Hepatic stellate cell (primary cell): ENCODE measurements at regions not wholly inside any gene's neighbourhood (a gene's known extent, or its start where the extent isn't known, plus 50 kb on each side); places are given as distances from the start of the nearest gene placed in this dataset.
A peak's percentile ranks its signal among the peaks of the same experiment; 100 is the strongest.

Source experiments
- DNase-seq: peaks from one replicate; pipeline ENCODE4 v3.0.0; 2011; ENCODE audit warnings: low spot score

DNA sequence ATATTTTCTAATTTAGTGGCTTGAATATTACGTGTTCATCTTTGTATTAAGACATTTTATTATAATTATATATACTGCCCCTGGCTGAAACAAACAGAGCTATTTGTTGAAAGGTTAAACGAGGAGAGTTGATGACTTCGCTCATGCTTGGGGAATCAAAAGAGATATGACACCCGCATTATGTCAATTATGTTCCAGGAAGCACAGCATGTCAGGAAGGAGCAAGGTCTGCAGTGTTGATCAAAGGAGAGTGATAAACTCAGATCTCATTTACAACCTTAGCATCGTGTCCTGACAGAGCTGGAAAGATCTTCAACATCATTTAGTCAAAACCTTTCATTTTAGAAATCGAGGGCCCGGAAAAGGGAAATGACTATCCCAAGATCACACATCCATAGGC, 510.1 kb downstream of the TDRD15 start:
- no peak for DNase-seq

DNA sequence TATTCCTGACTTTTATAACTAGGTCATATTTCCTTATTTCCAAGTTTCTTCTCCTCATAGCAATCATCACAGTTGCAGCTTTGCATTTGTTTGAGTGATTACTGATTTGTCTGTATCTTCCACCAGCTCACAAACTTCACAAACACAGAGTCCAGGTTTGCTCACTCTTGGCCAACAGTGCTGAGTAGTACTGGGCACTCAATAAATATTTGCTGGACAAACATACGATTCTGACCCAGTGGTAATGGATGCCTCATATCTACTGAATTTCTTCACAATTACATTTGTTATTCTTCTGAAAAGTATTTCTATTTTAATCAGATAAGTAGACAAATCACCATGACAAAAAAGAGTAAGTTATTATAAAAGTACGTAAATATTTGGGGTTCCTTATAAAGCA, 516.3 kb downstream of the TDRD15 start:
- DNase-seq = no peak

DNA sequence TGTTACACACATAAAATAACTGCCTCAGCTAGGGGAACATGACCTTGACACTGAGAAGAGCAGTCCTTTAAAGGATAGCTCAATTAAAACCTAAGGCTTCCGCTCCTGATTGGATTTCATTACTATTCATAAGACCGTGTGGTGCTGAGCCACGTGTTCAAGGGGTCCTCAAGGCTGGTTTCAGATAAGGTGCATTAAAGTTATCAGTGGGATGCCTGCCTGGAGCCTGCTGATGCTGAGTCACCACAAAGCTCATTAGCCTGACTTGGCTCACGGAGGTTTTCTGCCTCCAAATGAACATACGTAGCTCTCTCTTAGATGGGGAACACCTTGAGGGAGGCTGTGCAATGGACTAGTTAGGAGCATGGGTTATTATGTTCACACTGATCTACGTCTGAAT, 518.9 kb downstream of the TDRD15 start:
- DNase-seq = no peak

DNA sequence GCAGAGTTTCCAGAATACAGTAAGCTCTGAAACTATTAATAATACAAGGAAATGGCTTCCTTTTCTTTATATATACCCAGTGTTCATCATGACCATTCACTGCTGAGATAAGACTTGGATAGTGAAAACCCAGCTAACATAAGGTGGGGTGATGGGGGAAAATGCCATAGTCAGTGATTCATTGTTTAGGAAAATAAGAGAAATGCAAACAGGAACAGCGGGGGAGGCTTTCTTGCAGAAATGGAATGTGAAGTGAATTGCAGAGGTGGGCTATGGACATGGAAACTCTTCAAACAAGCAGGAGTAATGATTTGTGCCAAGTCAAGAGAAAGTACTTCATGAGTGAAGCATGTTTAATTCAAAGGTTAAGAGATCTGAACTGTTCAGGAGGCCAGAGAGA, 519.4 kb downstream of the TDRD15 start:
- no peak for DNase-seq

DNA sequence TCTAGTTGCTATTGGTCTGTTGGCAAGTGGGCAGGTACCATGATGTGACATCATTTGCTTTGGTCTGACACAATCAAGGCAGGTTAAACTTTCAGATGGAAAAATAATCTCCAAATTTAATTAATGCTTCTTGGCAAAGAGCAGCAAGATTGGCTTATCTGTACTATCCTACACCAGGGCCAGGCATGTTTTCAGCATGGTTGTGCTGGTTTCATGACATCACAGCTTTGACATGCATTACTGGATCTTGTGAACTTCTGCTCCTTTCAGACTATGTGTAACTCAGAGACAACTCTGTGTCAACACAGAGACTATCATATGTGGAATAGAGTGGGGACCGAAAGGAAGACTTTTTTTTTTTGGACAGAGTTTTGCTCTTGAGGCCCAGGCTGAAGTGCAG, 520.5 kb downstream of the TDRD15 start:
- DNase-seq = no peak

DNA sequence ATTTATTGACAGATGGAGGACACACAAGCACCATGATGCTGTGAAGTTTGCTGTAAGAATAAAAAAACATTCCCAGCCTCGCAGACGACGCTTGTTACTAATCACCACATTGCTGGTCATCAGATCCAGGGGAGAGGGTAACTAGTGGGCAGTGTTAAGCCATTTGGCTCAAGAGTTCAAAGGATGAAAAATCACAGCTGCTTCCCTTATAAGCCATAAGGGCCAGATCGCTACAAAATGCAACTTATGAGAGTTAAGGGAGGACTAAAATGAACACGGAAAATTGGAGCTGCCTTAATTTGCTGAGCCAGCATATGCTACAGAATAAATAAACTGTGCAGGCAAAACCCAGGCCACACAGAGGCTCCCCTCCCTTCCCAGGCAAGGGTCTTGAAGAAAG, 522.6 kb downstream of the TDRD15 start:
- DNase-seq = no peak

DNA sequence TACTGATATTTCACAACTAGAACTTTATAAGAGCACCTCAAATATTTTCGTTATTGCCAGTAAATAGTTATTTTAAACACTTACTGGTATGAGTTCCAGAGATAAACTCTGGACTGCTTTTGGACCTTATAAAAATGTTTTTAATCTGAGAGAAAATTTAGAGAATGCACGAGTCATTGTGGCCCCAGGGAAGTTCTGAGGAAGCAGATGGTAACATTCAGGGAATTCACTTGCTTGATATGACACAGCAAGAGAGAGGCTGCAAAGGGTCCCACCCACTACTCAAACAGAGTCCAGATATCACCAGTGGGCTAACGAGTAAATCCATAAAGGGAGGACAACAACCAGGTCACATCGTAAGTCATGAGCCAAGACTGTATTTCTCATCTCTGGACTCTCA, 526.8 kb downstream of the TDRD15 start:
- peak; percentile 16 for DNase-seq

DNA sequence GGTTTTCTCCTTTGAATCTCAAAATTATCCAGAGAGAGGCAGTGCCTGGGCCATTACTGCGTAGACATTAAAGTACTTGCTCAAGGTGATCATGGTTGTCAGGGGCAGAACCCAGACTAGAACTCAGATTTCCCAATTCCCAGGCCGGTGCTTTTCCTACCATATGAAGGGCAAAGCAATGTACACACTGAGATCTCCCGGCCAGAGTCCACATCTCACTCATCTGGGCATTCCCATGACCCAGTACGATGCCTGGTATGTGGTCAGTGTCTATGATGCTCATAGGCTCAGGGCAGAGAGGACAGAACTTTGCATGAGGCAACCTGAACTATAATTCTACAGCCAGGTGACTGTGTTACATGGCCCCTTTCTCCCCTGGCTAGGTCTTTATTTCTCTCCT, 531.4 kb downstream of the TDRD15 start:
- no peak for DNase-seq

DNA sequence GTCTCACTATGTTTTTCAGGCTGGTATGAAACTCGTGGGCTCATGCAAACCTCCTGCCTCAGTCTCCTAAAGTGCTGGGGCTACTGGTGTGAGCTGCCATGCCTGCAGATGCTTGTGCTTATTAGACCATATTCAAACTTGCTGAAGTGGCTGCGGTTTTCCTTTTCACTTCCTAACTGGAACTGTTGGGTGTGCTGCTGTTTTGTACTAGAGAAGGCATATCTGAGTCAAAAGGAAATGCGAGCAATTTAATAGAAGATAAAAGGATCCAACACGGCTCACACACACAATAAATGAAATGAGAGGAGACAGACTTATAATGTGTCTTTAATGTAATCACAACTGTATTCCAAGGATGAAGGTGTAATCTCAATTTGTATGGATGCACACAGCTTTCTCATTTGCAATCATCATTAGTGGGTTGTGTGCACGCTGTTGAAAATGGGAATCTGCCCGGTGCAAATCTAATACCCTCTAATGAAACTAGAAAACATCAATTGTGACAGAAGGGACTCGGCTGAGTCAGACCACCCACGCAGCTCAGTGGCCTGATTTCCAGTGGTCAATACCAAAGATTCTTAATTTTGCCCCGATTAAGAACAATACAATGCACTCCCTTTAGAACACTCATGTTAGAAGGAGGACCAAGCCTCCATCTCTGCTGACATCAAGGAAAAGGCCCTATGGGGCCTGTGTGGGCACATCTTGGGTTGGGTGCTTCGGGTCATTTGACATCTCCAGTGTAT, 532.7 kb downstream of the TDRD15 start:
- DNase-seq = no peak

DNA sequence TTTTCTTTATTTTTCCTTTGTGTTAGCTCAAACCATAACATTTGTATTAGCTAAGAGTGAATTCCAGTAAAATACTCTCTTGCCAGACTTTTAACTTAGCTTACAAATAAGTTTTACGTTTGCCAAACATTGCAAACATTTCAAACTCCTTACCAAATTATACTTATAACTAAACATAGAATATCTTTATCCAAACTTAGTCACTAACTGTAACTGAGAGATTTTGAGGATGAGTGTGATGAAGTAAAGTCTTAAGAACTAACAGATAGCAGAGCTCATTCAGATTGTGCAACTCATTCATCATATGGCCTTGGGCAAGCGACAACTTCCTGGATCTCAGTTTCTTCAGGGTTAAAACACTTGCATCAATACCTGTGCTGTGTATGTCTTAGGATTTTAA, 533.7 kb downstream of the TDRD15 start:
- DNase-seq = no peak

DNA sequence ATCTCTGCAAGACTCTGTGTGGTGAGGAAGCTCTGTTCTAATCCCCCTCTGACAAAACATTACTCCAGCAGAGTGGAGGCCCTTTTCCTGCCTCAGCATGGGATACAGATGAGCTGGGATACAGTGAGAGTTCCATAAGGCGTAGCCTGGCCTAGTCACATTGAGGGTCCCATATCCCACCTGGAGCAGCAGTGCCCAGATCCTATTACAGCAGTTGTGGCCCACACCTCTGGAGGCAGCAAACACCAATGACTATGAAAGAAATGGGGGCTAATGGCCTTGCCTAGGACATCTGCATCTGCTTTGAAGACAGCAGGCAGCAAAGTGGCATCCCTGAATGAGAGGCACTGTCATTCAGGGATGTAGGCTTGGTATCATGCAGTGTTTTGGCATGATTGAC, 534.5 kb downstream of the TDRD15 start:
- no peak for DNase-seq

DNA sequence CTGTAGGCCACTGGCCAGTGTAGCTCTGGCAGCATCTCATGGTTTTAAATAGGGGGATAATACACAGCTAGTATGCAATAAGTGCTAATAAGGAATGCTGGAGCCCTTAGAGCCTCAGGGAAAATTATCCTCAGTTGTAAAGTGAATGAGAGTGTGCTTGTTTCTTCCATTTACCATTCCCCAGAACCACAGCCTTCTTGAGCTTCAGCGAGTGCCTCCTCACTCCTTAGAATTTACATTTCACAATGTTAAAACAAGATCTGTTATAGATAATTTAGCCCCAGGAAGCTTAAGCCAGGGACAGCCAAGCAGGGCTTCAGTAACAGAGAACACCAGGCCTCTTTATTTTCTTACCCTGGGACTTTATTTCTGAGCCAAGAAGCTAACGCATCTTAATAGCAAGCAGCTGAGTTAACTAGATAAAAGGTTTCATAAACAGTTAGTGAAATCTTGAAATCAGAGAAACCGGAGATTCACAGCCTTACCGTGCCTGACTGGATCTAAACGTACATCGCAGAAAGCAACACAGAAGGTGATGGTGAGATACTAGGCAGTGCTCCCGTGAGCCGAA, 535.2 kb downstream of the TDRD15 start:
- DNase-seq = no peak

DNA sequence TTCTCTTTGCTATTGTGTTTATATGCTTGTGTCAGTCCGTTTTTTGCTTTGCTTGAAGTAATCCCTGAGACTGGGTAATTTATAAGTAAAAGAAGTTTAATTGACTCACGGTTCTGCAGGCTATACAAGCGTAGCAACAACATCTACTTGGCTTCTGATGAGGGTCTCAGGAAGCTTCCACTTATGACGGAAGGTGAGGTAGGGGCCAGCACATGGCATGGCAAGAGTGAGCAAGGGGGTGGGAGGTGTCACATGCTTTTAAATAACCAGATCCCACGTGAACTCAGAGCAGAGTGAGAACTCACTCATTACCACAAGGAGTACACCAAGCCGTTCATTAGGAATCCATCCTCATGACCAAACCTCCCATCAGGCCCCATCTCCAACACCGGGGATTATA, 540.3 kb downstream of the TDRD15 start:
- no peak for DNase-seq

DNA sequence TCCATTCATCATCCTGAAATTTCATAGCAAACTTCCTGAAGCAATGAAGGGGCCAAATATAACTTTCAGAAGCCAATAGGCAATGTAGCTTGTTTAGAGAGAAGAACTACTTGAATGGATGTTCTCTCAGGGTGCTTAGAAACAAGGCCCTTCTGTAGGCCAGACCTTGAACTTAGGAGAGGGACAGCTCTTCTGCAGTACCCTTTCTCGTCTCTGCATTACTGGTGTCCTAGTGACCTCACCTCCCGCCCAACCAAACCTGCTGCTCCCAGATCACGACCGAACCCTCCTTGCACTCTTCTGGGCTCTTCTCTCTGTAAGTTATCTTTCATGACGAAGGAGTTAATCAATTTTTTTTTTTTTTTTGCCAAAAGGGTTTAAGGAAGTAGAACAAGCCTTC, 543.9 kb downstream of the TDRD15 start:
- DNase-seq = no peak

DNA sequence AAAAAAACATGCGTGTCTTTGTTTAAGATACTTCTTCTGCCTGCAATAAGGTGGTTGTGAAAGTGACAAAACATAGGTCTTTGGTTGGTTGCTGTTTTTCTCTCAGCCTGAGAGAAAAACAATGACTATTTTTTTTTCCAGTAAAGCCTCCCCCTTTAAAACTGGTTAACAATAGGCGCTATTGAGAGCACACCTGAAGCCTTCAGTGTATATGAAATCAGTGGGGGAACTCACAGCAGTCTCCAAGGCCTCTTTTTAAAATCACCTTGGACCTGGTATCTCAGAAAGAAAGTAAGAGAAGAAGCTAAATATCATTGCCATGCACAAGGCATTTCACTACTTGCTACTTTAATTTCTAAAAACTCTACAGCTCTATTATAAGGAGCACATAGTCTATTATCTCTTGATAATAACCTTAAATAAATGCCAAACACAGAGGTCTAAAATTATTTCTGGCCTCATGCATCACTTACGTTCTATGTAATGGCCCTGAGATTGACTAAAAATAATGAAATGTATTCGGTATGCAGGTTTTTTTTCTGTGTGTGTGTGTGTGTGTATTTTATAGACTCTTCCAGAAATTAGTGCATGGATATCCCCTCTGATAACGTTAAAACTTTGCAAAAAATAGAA, 544.4 kb downstream of the TDRD15 start:
- DNase-seq = no peak

DNA sequence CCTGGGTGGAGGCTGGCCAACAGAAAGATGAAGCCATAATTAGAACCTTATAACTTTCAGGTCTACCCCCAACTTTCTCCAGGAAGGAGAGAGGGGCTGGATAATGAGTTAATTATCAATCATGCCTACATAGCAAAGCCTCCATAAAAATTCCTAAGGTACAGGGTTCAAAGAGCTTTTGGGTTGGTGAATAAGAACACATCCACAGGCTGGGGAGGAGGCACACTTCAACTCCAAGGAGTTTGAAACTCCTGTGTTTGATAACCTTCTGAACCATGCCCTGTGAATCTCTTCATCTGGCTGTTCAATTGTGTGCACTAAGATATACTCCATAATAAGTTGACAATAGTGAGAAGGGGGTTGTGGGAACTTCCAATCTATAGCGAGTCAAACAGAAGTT, 552.3 kb downstream of the TDRD15 start:
- DNase-seq = no peak

DNA sequence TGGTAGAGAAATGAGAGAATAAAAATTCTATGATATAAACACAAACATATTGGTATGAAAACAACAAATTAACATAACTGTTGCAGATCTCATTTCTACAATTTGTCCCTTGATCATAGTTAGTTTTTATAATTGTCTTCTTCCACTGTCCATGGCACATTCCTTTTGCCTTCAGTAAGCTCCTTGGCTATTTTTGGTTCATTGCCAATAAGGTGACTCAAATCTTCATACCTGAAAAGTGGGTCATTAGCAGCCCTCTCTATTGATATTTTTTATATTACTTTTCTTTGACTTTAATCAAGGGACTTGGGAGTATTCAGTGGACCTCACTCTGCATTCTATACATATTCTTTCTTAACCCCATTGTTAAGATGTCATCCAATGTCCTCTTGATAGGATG, 552.9 kb downstream of the TDRD15 start:
- DNase-seq = no peak

DNA sequence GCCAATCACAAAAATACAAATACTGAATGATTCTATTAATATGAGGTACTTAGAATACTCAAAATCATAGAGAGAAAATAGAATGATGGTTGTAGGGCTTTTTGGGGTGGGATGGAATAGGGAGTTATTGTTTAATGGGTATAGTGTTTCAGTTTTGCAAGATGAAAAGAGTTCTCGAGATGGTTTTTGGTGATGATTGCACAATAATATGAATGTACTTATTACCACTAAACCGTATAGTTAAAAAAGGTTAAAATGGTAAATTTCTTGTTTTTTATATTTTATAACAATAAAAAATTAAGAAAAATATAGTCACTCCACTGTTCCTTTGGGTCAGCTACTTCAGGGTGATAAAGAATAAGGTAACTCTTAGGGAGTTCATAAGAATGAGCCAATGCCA, 560.1 kb downstream of the TDRD15 start:
- DNase-seq = no peak

DNA sequence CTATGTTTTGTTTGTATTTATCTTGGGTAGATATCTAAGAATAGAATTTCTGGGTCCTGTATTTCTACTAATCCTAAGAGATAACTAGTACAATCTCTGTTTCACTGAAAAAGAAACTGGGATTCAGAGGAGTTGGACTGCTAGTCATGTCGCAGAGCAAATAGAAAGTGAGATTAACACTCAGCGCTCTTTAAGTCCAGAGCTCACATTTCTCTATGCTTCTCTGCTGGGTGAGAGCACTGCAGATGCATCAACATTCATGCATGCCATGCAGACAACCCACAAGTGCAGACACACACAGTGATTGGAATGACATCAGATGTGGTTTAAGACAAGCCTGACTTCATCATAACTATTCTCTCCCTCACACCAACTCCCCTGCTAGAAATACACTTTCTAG, 563.8 kb downstream of the TDRD15 start:
- no peak for DNase-seq

DNA sequence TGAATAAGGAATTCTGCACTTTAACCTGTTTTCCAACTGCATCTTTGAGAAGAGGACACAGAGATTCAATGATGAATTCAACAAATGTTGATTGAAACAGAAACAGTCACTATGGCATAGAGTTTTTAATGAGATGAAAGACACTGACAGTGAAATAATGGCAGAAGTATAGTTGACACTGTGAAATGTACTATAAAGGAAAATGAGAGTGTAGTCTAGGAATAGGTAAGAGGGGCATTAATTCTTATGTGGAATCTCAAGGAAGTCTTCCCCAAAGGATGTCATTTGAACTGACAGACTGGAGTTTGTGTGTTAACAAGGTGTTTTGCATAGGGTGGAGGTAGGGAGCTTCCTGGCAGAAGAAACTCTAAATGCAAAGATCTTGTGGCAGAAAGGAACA, 566.2 kb downstream of the TDRD15 start:
- DNase-seq = no peak

DNA sequence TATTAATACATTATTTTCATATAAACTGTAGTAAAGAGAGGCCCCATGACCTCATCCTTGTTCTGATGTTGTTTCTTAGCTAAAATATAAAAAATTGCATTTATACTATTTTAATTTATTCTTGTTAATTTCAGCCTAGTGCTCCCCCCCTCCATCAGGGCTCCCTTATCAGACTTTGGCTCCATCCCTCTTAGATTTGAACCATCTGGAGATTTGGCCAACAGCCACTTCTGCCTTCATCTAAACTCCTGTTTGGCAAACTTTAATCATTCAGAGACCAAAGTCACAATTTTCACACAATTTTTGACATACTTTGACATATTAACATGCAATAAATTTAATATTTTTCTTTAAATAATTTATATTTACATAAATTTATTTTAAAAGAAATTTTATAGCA, 569.3 kb downstream of the TDRD15 start:
- DNase-seq = no peak

DNA sequence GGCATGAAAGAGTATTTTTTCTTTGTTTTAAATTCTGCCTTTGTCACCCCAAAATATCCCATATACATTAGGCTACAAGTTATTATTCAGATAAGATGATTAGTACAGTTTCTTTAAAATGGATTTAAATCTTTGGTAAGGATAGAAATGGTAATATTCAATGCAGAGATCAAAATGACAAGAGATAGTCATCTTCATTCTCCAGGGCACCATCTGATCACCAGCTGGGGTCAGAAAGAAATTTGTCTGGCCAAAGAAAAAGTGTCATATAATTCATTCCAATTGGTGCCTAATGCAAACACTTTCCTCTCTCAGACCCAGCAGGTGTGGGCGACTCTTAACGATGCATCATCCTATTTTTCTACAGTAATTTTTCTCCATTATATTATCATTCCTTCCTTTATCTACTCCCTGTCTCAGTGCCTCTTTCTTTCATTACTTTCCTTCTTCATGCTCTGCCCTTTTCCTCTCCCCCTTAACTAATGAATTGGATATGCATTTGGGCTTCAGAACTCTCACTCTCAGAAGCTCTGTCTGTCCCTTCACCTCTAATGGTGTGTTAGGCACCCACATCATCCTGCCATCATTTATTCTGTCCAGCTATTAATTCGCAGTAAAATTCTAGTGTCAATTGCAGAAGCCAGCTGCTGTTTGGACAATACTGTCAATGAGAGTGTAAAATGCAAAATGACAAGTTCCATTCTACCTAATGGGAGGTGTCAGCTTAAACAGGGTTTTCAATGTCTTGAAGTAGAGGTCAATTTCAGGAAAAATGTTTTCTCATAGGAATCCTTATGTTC, 570.5 kb downstream of the TDRD15 start:
- DNase-seq = no peak

DNA sequence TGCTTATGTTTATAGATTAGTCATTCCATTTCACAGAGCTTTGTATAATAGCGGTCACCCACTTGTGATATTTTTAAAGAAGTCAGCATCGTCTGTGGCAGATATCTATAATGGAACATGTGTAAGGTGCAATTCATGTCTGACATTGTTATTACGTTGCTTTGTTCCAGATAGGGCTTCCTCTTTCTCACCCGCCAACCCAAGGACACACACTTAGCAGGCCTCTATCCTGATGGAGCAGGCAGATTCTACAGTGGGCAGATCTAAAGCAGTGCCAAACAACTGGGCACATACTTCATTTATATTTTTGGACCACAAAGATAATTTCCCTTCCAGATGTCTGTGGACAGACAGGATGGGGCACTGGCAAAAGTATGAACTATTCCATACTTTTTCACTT, 573.1 kb downstream of the TDRD15 start:
- DNase-seq = no peak
